Panc1 (cell line): ENCODE measurements at regions not wholly inside any gene's neighbourhood (a gene's known extent, or its start where the extent isn't known, plus 50 kb on each side); places are given as distances from the start of the nearest gene placed in this dataset.
"Not testable (repeated sequence)": the region's sequence is repeated elsewhere in the genome, so short reads cannot be mapped to it uniquely, and the experiment has no call there.

Experiments
- ATAC-seq: fragments of 200-7000 bp; cut with Tn5 transposase; 2 replicates; pipeline ENCODE4 v1.9.1; 2020; ENCODE audit warnings: mild to moderate bottlenecking, moderate library complexity
- BruUV-seq: library from RNA; stranded (reverse); fragments of 400-500 nt; replicated peaks from 2 replicates; lab custom pipeline; 2021; lab: Mats Ljungman, UMichigan
- CTCF ChIA-PET: fragments of 300-600 bp; sonication (Branson Sonifier 250); formaldehyde crosslinking; loops from one replicate; lab custom pipeline; 2022; ENCODE audit warnings: antibody characterized with exemption; lab: Charles Lee
- POLR2A ChIA-PET: fragments of 300-600 bp; sonication (Branson Sonifier 250); formaldehyde crosslinking; loops from one replicate; lab custom pipeline; 2022; ENCODE audit warnings: antibody characterized with exemption; lab: Charles Lee
- DNase-seq: peaks from one replicate; pipeline ENCODE4 v3.0.0-alpha.2; 2010; ENCODE audit warnings: low read depth, low spot score
- H3K27ac ChIP-seq: 2 replicates; pipeline ENCODE4 v1.5.1; 2011; ENCODE audit warnings: mild to moderate bottlenecking, low read length, inconsistent platforms
- H3K27me3 ChIP-seq: fragments of 200-500 bp; sonication (Bioruptor generic); 2 replicates; pipeline ENCODE4 v1.6.0; 2014; ENCODE audit warnings: low read length, inconsistent platforms; ENCODE audit not compliant: control insufficient read depth, insufficient read depth
- H3K36me3 ChIP-seq: fragments of 200-500 bp; sonication (Bioruptor generic); 2 replicates; pipeline ENCODE4 v1.5.1; 2014; ENCODE audit warnings: inconsistent platforms, mild to moderate bottlenecking, low read length, moderate library complexity; ENCODE audit not compliant: control insufficient read depth, insufficient read depth
- H3K4me1 ChIP-seq: 2 replicates; pipeline ENCODE4 v1.5.1; 2011; ENCODE audit warnings: inconsistent platforms, mild to moderate bottlenecking, low read length, moderate library complexity; ENCODE audit not compliant: control insufficient read depth, insufficient read depth
- H3K4me3 ChIP-seq, 2 experiments: 2 replicates each; pipeline ENCODE4 v1.5.1; 2011 to 2012; ENCODE audit warnings: low read depth in 2 of 2, low read length in 2 of 2, mild to moderate bottlenecking in 2 of 2, inconsistent platforms in 1 of 2, moderate library complexity in 1 of 2
- H3K9me3 ChIP-seq: fragments of 200-500 bp; sonication (Bioruptor generic); 2 replicates; pipeline ENCODE4 v1.5.1; 2014; ENCODE audit warnings: low read depth, mild to moderate bottlenecking, inconsistent platforms, low read length, moderate library complexity; ENCODE audit not compliant: control insufficient read depth, insufficient read depth
- POLR2AphosphoS5 ChIP-seq: IDR thresholded peaks from 2 replicates; pipeline ENCODE4 v1.6.1; 2012; ENCODE audit warnings: mild to moderate bottlenecking, low read depth, low read length, moderate library complexity
- SIN3A ChIP-seq: IDR thresholded peaks from 2 replicates; pipeline ENCODE4 v1.6.1; 2012; ENCODE audit warnings: low read depth, mild to moderate bottlenecking, low read length, moderate library complexity, borderline replicate concordance; ENCODE audit not compliant: insufficient read depth
- TCF7L2 ChIP-seq: IDR thresholded peaks from 2 replicates; pipeline ENCODE4 v1.6.1; 2011; ENCODE audit warnings: mild to moderate bottlenecking, low read depth, low read length, inconsistent platforms
- in situ Hi-C: cut with HindIII; loops from 2 replicates; pipeline ENCODE4 v1.10.0; 2016; ENCODE audit warnings: low sequenced_read_pairs, low pct_unique_long_range_greater_than_20kb
- intact Hi-C: fragments of 100-400 bp; cut with micrococcal nuclease; formaldehyde crosslinking; loops from one replicate; pipeline ENCODE4 v1.10.0; 2022; ENCODE audit not compliant: unreplicated experiment
- TF ChIP-seq, protein P1 (sequence below), 2 experiments: IDR thresholded peaks; 2 replicates each; pipeline ENCODE4 v1.6.1; 2011 to 2012; ENCODE audit warnings: low read depth in 2 of 2, control low read depth in 1 of 2, low read length in 1 of 2, mild to moderate bottlenecking in 1 of 2, moderate library complexity in 1 of 2; ENCODE audit not compliant: insufficient read depth in 1 of 2
- TF ChIP-seq, protein P2 (sequence below): fragments of 450-650 bp; IDR thresholded peaks from 2 replicates; pipeline ENCODE4 v1.5.1; 2017; ENCODE audit warnings: mild to moderate bottlenecking

DNA sequence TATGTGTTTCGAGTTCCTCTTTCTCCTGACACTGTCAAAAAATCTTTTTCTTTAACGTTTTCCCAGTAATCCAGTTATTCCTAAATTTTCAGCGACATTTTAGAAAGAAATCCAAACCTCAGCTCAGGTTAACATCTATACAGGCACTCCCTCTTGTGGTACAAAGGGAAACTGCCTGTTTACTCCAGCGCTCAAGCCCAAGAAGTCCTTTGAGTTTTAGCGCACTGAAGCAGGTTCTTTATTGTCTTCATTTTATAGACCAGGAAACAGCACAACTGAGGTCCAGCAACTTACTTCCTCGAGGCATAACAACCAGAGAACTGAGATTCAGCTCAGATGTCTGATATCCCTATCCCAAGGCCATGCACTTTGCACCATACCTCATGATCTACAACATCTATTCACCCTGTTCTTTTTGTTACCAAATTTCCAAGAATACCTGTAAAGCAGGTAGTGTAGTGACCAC is 287.2 kb upstream of the MKLN1 start:
- TF ChIP-seq POLR2AphosphoS5: no peak
- TF ChIP-seq, protein P1, sequence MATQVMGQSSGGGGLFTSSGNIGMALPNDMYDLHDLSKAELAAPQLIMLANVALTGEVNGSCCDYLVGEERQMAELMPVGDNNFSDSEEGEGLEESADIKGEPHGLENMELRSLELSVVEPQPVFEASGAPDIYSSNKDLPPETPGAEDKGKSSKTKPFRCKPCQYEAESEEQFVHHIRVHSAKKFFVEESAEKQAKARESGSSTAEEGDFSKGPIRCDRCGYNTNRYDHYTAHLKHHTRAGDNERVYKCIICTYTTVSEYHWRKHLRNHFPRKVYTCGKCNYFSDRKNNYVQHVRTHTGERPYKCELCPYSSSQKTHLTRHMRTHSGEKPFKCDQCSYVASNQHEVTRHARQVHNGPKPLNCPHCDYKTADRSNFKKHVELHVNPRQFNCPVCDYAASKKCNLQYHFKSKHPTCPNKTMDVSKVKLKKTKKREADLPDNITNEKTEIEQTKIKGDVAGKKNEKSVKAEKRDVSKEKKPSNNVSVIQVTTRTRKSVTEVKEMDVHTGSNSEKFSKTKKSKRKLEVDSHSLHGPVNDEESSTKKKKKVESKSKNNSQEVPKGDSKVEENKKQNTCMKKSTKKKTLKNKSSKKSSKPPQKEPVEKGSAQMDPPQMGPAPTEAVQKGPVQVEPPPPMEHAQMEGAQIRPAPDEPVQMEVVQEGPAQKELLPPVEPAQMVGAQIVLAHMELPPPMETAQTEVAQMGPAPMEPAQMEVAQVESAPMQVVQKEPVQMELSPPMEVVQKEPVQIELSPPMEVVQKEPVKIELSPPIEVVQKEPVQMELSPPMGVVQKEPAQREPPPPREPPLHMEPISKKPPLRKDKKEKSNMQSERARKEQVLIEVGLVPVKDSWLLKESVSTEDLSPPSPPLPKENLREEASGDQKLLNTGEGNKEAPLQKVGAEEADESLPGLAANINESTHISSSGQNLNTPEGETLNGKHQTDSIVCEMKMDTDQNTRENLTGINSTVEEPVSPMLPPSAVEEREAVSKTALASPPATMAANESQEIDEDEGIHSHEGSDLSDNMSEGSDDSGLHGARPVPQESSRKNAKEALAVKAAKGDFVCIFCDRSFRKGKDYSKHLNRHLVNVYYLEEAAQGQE (IDR thresholded peaks at IDR 0.05; ENCODE audit: insufficient read depth in 1 of 2, low read depth in 2 of 2, low read length in 1 of 2): no peak
- no peak for TF ChIP-seq SIN3A
- TF ChIP-seq, protein P2, sequence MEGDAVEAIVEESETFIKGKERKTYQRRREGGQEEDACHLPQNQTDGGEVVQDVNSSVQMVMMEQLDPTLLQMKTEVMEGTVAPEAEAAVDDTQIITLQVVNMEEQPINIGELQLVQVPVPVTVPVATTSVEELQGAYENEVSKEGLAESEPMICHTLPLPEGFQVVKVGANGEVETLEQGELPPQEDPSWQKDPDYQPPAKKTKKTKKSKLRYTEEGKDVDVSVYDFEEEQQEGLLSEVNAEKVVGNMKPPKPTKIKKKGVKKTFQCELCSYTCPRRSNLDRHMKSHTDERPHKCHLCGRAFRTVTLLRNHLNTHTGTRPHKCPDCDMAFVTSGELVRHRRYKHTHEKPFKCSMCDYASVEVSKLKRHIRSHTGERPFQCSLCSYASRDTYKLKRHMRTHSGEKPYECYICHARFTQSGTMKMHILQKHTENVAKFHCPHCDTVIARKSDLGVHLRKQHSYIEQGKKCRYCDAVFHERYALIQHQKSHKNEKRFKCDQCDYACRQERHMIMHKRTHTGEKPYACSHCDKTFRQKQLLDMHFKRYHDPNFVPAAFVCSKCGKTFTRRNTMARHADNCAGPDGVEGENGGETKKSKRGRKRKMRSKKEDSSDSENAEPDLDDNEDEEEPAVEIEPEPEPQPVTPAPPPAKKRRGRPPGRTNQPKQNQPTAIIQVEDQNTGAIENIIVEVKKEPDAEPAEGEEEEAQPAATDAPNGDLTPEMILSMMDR: peak; percentile 90
- TF ChIP-seq TCF7L2: no peak
- BruUV-seq: no TSS peak
- DNase-seq: peak; percentile 74
- intact Hi-C loops: loop anchor here (2.0 to 5.0 kb wide), 2 partner anchors 78 to 144 kb away; no protein-coding TSS in a partner anchor
- no peaks in the 10 kb centered on the region for H3K27me3 ChIP-seq
- ChIA-PET POLR2A (interaction anchor here (0.7 kb wide), 1 partner anchor 203 kb away, joined by 5 read pairs; no protein-coding TSS in a partner anchor), CTCF (interaction anchor here (0.6 to 1.8 kb wide), 11 partner anchors 13 to 1303 kb away, joined by 3 to 8 read pairs (median 4); no protein-coding TSS in a partner anchor)
- ATAC-seq: peak; percentile 92
- no peaks in the 10 kb centered on the region for H3K36me3 ChIP-seq
- peak overlapping the region; percentile 41; the same call in 1 of the 2 replicates for H3K27ac ChIP-seq
- H3K9me3 ChIP-seq: no peaks in the 10 kb centered on the region
- peaks cover 6% of the 10 kb centered on the region; the same call in 1 of the 2 replicates for H3K4me1 ChIP-seq
- in situ Hi-C loops: no loop called here
- H3K4me3 ChIP-seq: no peak overlapping the region

DNA sequence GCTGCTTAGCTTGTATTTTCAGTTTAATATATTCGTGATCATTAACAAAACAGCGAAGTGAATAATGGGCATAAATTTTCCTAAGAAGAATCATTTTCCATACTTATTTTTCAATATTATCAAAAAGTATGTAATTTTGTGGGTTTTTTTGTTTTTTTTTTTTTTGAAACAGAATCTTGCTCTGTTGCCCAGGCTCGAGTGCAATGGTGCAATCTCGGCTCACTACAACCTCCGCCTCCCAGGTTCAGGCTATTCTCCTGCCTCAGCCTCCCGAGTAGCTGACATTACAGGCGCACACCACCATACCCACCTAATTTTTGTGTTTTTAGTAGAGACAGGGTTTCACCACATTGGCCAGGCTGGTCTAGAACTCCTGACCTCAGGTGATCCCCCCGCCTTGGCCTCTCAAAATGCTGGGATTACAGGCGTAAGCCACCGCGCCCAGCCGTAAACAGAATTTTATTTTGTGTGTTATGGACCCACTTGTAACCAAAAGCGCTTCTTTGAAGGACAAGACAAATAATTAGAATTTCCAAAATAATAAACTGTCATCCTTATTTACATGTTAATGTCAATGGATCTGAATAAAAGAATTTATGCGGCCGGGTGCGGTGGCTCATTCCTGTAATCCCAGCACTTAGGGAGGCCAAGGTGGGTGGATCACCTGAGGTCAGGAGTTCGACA is 286.5 kb upstream of the MKLN1 start:
- H3K36me3 ChIP-seq, H3K4me3 ChIP-seq, H3K27me3 ChIP-seq, H3K9me3 ChIP-seq, in situ Hi-C loops, BruUV-seq, H3K27ac ChIP-seq, DNase-seq, ATAC-seq, H3K4me1 ChIP-seq: not testable (repeated sequence)
- CTCF ChIA-PET: interaction anchor here (0.7 to 1.8 kb wide), 8 partner anchors 32 to 1304 kb away, joined by 3 to 8 read pairs (median 4); no protein-coding TSS in a partner anchor
- intact Hi-C loops: loop anchor here (2.0 to 5.0 kb wide), 2 partner anchors 79 to 144 kb away; no protein-coding TSS in a partner anchor
- POLR2A ChIA-PET: interaction anchor here (0.7 kb wide), 1 partner anchor 204 kb away, joined by 5 read pairs; no protein-coding TSS in a partner anchor
